GM18502 (cell line): ENCODE measurements at regions not wholly inside any gene's neighbourhood (a gene's known extent, or its start where the extent isn't known, plus 50 kb on each side); places are given as distances from the start of the nearest gene placed in this dataset.
"Not testable (repeated sequence)": the region's sequence is repeated elsewhere in the genome, so short reads cannot be mapped to it uniquely, and the experiment has no call there.

Source experiments
- ATAC-seq: cut with Tn5 transposase; IDR thresholded peaks from one replicate; pipeline ENCODE4 v1.9.1; 2021; ENCODE audit warnings: mild to moderate bottlenecking; ENCODE audit not compliant: unreplicated experiment, poor library complexity

GRCh38 chr4:13761581-13761980, 134.1 kb upstream of the BOD1L1 start:
- not testable (repeated sequence) for ATAC-seq

GRCh38 chr4:13762130-13762529, 134.6 kb upstream of the BOD1L1 start:
- no peak for ATAC-seq

- ATAC-seq = no peak
Measured at GRCh38 chr4:13763707-13764106, 136.2 kb upstream of the BOD1L1 start.

GRCh38 chr4:13765539-13765938, 138.0 kb upstream of the BOD1L1 start:
- no peak for ATAC-seq

GRCh38 chr4:13766761-13767540, 139.4 kb upstream of the BOD1L1 start:
- ATAC-seq = no peak

GRCh38 chr4:13777341-13777740, 149.8 kb upstream of the BOD1L1 start:
- no peak for ATAC-seq

- no peak for ATAC-seq
Measured at GRCh38 chr4:13778367-13778766, 150.8 kb upstream of the BOD1L1 start.

GRCh38 chr4:13782231-13782630, 154.7 kb upstream of the BOD1L1 start:
- no peak for ATAC-seq

- no peak for ATAC-seq
Measured at GRCh38 chr4:13783800-13784411, 156.4 kb upstream of the BOD1L1 start.

GRCh38 chr4:13793020-13793710, 165.6 kb upstream of the BOD1L1 start:
- ATAC-seq = no peak

- no peak for ATAC-seq
Measured at GRCh38 chr4:13794819-13795565, 167.5 kb upstream of the BOD1L1 start.

- ATAC-seq = no peak
Measured at GRCh38 chr4:13797061-13797460, 169.5 kb upstream of the BOD1L1 start.

- ATAC-seq = no peak
Measured at GRCh38 chr4:13815231-13815630, 187.7 kb upstream of the BOD1L1 start.

GRCh38 chr4:13816472-13816871, 188.9 kb upstream of the BOD1L1 start:
- no peak for ATAC-seq

GRCh38 chr4:13821522-13821921, 194.0 kb upstream of the BOD1L1 start:
- no peak for ATAC-seq

GRCh38 chr4:13825822-13826221, 198.3 kb upstream of the BOD1L1 start:
- not testable (repeated sequence) for ATAC-seq

- no peak for ATAC-seq
Measured at GRCh38 chr4:13829457-13829856, 201.9 kb upstream of the BOD1L1 start.

- ATAC-seq = no peak
Measured at GRCh38 chr4:13830449-13830848, 202.9 kb upstream of the BOD1L1 start.

- no peak for ATAC-seq
Measured at GRCh38 chr4:13833171-13833804, 205.8 kb upstream of the BOD1L1 start.
